HEK293 (cell line): ENCODE measurements at regions not wholly inside any gene's neighbourhood (a gene's known extent, or its start where the extent isn't known, plus 50 kb on each side); places are given as distances from the start of the nearest gene placed in this dataset.

Experiments used
- CTCF ChIA-PET: fragments of 350-600 bp; formaldehyde crosslinking; extraction: SDS; loops from one replicate; lab custom pipeline; 2021; ENCODE audit warnings: antibody characterized with exemption; lab: Yijun Ruan, JAX
- POLR2A ChIA-PET: fragments of 300-600 bp; formaldehyde crosslinking; extraction: SDS; loops from one replicate; lab custom pipeline; 2020; ENCODE audit warnings: antibody characterized with exemption, inconsistent platforms; lab: Yijun Ruan, JAX
- H3K27ac ChIP-seq: fragments of 200-500 bp; sonication (Bioruptor generic); 2 replicates; pipeline ENCODE4 v1.5.1; 2014; ENCODE audit warnings: low read depth, low read length, control low read depth, inconsistent platforms; ENCODE audit errors: extremely low read depth
- H3K36me3 ChIP-seq, 2 experiments: fragments of 200-500 bp in 1 of 2; sonication (Bioruptor generic) in 1 of 2; 1 replicate in 1 of 2; 2 replicates in 1 of 2; pipeline ENCODE4 v1.5.1; 2014 to 2017; ENCODE audit warnings: inconsistent platforms in 2 of 2, low read length in 2 of 2; ENCODE audit not compliant: control insufficient read depth in 2 of 2, insufficient read depth in 1 of 2
- H3K4me1 ChIP-seq: fragments of 200-500 bp; sonication (Bioruptor generic); 2 replicates; pipeline ENCODE4 v1.5.1; 2014; ENCODE audit warnings: mild to moderate bottlenecking, low read length, inconsistent platforms; ENCODE audit not compliant: control insufficient read depth, insufficient read depth
- H3K4me3 ChIP-seq: 2 replicates; pipeline ENCODE4 v1.5.1; 2011; ENCODE audit warnings: low read depth, mild to moderate bottlenecking, control low read depth, low read length, moderate library complexity
- H3K9me3 ChIP-seq: fragments of 200-500 bp; sonication (Bioruptor generic); 2 replicates; pipeline ENCODE4 v1.5.1; 2014; ENCODE audit warnings: low read depth, low read length, inconsistent platforms; ENCODE audit not compliant: control insufficient read depth, insufficient read depth
- GLI2 ChIP-seq: fragments of 450-650 bp; formaldehyde crosslinking; IDR thresholded peaks from 2 replicates; pipeline ENCODE4; 2017; ENCODE audit warnings: missing biosample characterization, missing genetic modification characterization, low read depth, borderline replicate concordance
- KLF7 ChIP-seq: fragments of 450-650 bp; formaldehyde crosslinking; IDR thresholded peaks from 2 replicates; pipeline ENCODE4 v1.5.1; 2016; ENCODE audit warnings: missing biosample characterization, missing genetic modification characterization, borderline replicate concordance
- SP3 ChIP-seq: fragments of 450-650 bp; formaldehyde crosslinking; IDR thresholded peaks from 2 replicates; pipeline ENCODE4 v1.5.1; 2016; ENCODE audit warnings: missing biosample characterization, missing genetic modification characterization
- TSHZ1 ChIP-seq: fragments of 450-650 bp; formaldehyde crosslinking; IDR thresholded peaks from 2 replicates; pipeline ENCODE4 v1.5.1; 2016; ENCODE audit warnings: missing biosample characterization, missing genetic modification characterization, borderline replicate concordance
- YY1 ChIP-seq: fragments of 450-650 bp; formaldehyde crosslinking; IDR thresholded peaks from 2 replicates; pipeline ENCODE4 v1.5.1; 2018; ENCODE audit warnings: missing biosample characterization, missing genetic modification characterization
- ZBTB48 ChIP-seq: fragments of 450-650 bp; formaldehyde crosslinking; IDR thresholded peaks from 2 replicates; pipeline ENCODE4 v1.5.1; 2016; ENCODE audit warnings: missing biosample characterization, missing genetic modification characterization
- ZNF10 ChIP-seq: fragments of 450-650 bp; formaldehyde crosslinking; IDR thresholded peaks from 2 replicates; pipeline ENCODE4 v1.5.1; 2017; ENCODE audit warnings: missing biosample characterization, missing genetic modification characterization
- ZNF121 ChIP-seq: fragments of 450-650 bp; formaldehyde crosslinking; IDR thresholded peaks from 2 replicates; pipeline ENCODE4 v1.5.1; 2016; ENCODE audit warnings: missing biosample characterization, missing genetic modification characterization
- ZNF138 ChIP-seq: fragments of 450-650 bp; formaldehyde crosslinking; IDR thresholded peaks from 2 replicates; pipeline ENCODE4 v1.5.1; 2016; ENCODE audit warnings: missing biosample characterization, missing genetic modification characterization, borderline replicate concordance
- ZNF146 ChIP-seq: fragments of 450-650 bp; formaldehyde crosslinking; IDR thresholded peaks from 2 replicates; pipeline ENCODE4 v1.5.1; 2016; ENCODE audit warnings: missing biosample characterization, missing genetic modification characterization
- ZNF16 ChIP-seq: fragments of 450-650 bp; formaldehyde crosslinking; IDR thresholded peaks from 2 replicates; pipeline ENCODE4 v1.5.1; 2016; ENCODE audit warnings: low read depth, missing biosample characterization, missing genetic modification characterization
- ZNF223 ChIP-seq: fragments of 450-650 bp; formaldehyde crosslinking; IDR thresholded peaks from 2 replicates; pipeline ENCODE4 v1.5.1; 2016; ENCODE audit warnings: missing biosample characterization, missing genetic modification characterization
- ZNF24 ChIP-seq: fragments of 450-650 bp; formaldehyde crosslinking; IDR thresholded peaks from 2 replicates; pipeline ENCODE4 v1.5.1; 2016; ENCODE audit warnings: missing biosample characterization, missing genetic modification characterization
- ZNF302 ChIP-seq: fragments of 450-650 bp; formaldehyde crosslinking; IDR thresholded peaks from 2 replicates; pipeline ENCODE4 v1.5.1; 2016; ENCODE audit warnings: missing biosample characterization, missing genetic modification characterization, low read depth
- ZNF350 ChIP-seq: fragments of 450-650 bp; formaldehyde crosslinking; IDR thresholded peaks from 2 replicates; pipeline ENCODE4 v1.5.0; 2017; ENCODE audit warnings: missing biosample characterization, mild to moderate bottlenecking, missing genetic modification characterization
- ZNF416 ChIP-seq: fragments of 450-650 bp; formaldehyde crosslinking; IDR thresholded peaks from 2 replicates; pipeline ENCODE4 v1.5.1; 2016; ENCODE audit warnings: missing biosample characterization, missing genetic modification characterization
- ZNF518A ChIP-seq: fragments of 450-650 bp; formaldehyde crosslinking; conservative IDR thresholded peaks from 2 replicates; pipeline ENCODE4 v1.5.1; 2016; ENCODE audit warnings: low read depth, missing biosample characterization, missing genetic modification characterization
- ZNF548 ChIP-seq: fragments of 450-650 bp; formaldehyde crosslinking; IDR thresholded peaks from 2 replicates; pipeline ENCODE4 v1.5.1; 2016; ENCODE audit warnings: missing biosample characterization, missing genetic modification characterization
- ZNF596 ChIP-seq: fragments of 450-650 bp; IDR thresholded peaks from 2 replicates; pipeline ENCODE4 v1.5.0; 2018; ENCODE audit warnings: missing biosample characterization, mild to moderate bottlenecking, missing genetic modification characterization, moderate library complexity
- ZNF654 ChIP-seq: fragments of 450-650 bp; formaldehyde crosslinking; IDR thresholded peaks from 2 replicates; pipeline ENCODE4 v1.5.1; 2016; ENCODE audit warnings: low read depth, missing biosample characterization, missing genetic modification characterization
- ZNF830 ChIP-seq: fragments of 450-650 bp; IDR thresholded peaks from 2 replicates; pipeline ENCODE4 v1.5.0; 2018; ENCODE audit warnings: missing biosample characterization, missing genetic modification characterization, low read depth, mild to moderate bottlenecking, moderate library complexity
- ZSCAN16 ChIP-seq: fragments of 450-650 bp; formaldehyde crosslinking; IDR thresholded peaks from 2 replicates; pipeline ENCODE4 v1.5.1; 2016; ENCODE audit warnings: missing biosample characterization, missing genetic modification characterization
- TF ChIP-seq, protein P1 (sequence below): fragments of 450-650 bp; formaldehyde crosslinking; IDR thresholded peaks from 2 replicates; pipeline ENCODE4 v1.5.1; 2016; ENCODE audit warnings: missing biosample characterization, missing genetic modification characterization
- TF ChIP-seq, protein P2 (sequence below): fragments of 450-650 bp; formaldehyde crosslinking; IDR thresholded peaks from 2 replicates; pipeline ENCODE4 v1.5.1; 2016; ENCODE audit warnings: missing biosample characterization, missing genetic modification characterization

GRCh38 chrX:3943965-3944364 lies 230.5 kb upstream of the PRKX start:
- ChIA-PET POLR2A (no interaction called here), CTCF (no interaction called here)
- Histone ChIP-seq H3K27ac (no peak overlapping the region), H3K9me3 (no peaks in the 10 kb centered on the region), H3K4me3 (no peak overlapping the region), H3K36me3 (no peaks in the 10 kb centered on the region), H3K4me1 (no peaks in the 10 kb centered on the region)
- TF ChIP-seq ZNF654 (tag by site-specific recombination) (no peak), SP3 (tag by site-specific recombination) (no peak), ZNF24 (tag by site-specific recombination) (no peak), ZNF830 (tag by site-specific recombination) (no peak), ZNF223 (tag by site-specific recombination) (no peak), ZNF518A (tag by site-specific recombination) (no peak), ZNF416 (tag by site-specific recombination) (no peak), ZNF16 (tag by site-specific recombination) (no peak)
- TF ChIP-seq, protein P1, sequence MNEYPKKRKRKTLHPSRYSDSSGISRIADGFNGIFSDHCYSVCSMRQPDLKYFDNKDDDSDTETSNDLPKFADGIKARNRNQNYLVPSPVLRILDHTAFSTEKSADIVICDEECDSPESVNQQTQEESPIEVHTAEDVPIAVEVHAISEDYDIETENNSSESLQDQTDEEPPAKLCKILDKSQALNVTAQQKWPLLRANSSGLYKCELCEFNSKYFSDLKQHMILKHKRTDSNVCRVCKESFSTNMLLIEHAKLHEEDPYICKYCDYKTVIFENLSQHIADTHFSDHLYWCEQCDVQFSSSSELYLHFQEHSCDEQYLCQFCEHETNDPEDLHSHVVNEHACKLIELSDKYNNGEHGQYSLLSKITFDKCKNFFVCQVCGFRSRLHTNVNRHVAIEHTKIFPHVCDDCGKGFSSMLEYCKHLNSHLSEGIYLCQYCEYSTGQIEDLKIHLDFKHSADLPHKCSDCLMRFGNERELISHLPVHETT: no peak
- TF ChIP-seq, protein P2, sequence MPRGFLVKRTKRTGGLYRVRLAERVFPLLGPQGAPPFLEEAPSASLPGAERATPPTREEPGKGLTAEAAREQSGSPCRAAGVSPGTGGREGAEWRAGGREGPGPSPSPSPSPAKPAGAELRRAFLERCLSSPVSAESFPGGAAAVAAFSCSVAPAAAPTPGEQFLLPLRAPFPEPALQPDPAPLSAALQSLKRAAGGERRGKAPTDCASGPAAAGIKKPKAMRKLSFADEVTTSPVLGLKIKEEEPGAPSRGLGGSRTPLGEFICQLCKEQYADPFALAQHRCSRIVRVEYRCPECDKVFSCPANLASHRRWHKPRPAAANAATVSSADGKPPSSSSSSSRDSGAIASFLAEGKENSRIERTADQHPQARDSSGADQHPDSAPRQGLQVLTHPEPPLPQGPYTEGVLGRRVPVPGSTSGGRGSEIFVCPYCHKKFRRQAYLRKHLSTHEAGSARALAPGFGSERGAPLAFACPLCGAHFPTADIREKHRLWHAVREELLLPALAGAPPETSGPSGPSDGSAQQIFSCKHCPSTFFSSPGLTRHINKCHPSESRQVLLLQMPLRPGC: no peak

- ChIA-PET CTCF (interaction anchor here (0.7 to 1.4 kb wide), 5 partner anchors 10 to 688 kb away, joined by 3 to 5 read pairs (median 4); no protein-coding TSS in a partner anchor), POLR2A (no interaction called here)
- TF ChIP-seq ZSCAN16 (tag by site-specific recombination) (no peak), ZBTB48 (tag by site-specific recombination) (no peak), ZNF138 (no peak), KLF7 (no peak), TSHZ1 (tag by site-specific recombination) (no peak), GLI2 (tag by site-specific recombination) (no peak), ZNF146 (tag by site-specific recombination) (no peak), ZNF302 (tag by site-specific recombination) (no peak), ZNF10 (tag by site-specific recombination) (no peak), ZNF350 (tag by site-specific recombination) (no peak), ZNF548 (no peak), ZNF596 (tag by site-specific recombination) (no peak), ZNF121 (tag by site-specific recombination) (no peak), YY1 (tag by site-specific recombination) (no peak)
- Histone ChIP-seq H3K36me3 (no peaks in the 10 kb centered on the region), H3K27ac (no peak overlapping the region), H3K9me3 (no peaks in the 10 kb centered on the region), H3K4me3 (no peak overlapping the region), H3K4me1 (no peaks in the 10 kb centered on the region)
Observed at GRCh38 chrX:3940000-3940610, 226.7 kb upstream of the PRKX start.
